WTC11 (cell line): ENCODE measurements at regions not wholly inside any gene's neighbourhood (a gene's known extent, or its start where the extent isn't known, plus 50 kb on each side); places are given as distances from the start of the nearest gene placed in this dataset.

Experiments
- GTF2I ChIP-seq: fragments of 250-450 bp; sonication (Bioruptor Pico); conservative IDR thresholded peaks from 2 replicates; pipeline ENCODE4 v1.4.0; 2021; ENCODE audit warnings: mild to moderate bottlenecking
- IRF2 ChIP-seq: sonication (generic); formaldehyde crosslinking; IDR thresholded peaks from 2 replicates; pipeline ENCODE4 v1.8.0; 2022; ENCODE audit warnings: low read depth, missing genetic modification reagents, borderline replicate concordance
- SP1 ChIP-seq: sonication (generic); formaldehyde crosslinking; conservative IDR thresholded peaks from 2 replicates; pipeline ENCODE4 v1.8.1; 2022; ENCODE audit warnings: missing genetic modification reagents
- TF ChIP-seq, protein P1 (sequence below): sonication (generic); formaldehyde crosslinking; IDR thresholded peaks from 2 replicates; pipeline ENCODE4 v1.8.1; 2022; ENCODE audit warnings: mild to moderate bottlenecking, moderate library complexity, missing genetic modification reagents
- TF ChIP-seq, protein P2 (sequence below): fragments of 200-600 bp; IDR thresholded peaks from 2 replicates; pipeline ENCODE4 v1.8.0; 2022; ENCODE audit warnings: antibody characterized with exemption

DNA sequence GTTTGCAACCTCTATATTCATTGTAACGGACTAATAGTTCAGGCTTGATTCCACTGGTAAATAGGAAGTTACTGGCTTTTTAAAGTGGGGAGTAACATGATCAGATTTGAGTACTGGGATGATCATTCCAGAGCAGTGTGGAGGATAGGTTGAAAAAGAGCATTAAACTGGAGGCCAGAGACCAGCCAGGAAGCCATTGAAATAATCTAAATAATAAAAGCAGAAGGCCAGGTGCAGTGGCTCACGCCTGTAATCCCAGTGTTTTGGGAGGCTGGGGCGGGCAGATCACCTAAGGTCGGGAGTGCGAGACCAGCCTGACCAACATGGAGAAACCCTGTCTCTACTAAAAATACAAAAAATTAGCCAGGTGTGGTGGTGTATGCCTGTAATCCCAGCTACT lies 56.0 kb upstream of the MSX2 start:
- TF ChIP-seq GTF2I (CRISPR knock-in tag) = no peak
- no peak for TF ChIP-seq SP1 (CRISPR knock-in tag)
- TF ChIP-seq, protein P1, sequence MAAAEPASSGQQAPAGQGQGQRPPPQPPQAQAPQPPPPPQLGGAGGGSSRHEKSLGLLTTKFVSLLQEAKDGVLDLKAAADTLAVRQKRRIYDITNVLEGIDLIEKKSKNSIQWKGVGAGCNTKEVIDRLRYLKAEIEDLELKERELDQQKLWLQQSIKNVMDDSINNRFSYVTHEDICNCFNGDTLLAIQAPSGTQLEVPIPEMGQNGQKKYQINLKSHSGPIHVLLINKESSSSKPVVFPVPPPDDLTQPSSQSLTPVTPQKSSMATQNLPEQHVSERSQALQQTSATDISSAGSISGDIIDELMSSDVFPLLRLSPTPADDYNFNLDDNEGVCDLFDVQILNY (CRISPR knock-in tag) = no peak
- TF ChIP-seq, protein P2, sequence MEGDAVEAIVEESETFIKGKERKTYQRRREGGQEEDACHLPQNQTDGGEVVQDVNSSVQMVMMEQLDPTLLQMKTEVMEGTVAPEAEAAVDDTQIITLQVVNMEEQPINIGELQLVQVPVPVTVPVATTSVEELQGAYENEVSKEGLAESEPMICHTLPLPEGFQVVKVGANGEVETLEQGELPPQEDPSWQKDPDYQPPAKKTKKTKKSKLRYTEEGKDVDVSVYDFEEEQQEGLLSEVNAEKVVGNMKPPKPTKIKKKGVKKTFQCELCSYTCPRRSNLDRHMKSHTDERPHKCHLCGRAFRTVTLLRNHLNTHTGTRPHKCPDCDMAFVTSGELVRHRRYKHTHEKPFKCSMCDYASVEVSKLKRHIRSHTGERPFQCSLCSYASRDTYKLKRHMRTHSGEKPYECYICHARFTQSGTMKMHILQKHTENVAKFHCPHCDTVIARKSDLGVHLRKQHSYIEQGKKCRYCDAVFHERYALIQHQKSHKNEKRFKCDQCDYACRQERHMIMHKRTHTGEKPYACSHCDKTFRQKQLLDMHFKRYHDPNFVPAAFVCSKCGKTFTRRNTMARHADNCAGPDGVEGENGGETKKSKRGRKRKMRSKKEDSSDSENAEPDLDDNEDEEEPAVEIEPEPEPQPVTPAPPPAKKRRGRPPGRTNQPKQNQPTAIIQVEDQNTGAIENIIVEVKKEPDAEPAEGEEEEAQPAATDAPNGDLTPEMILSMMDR = no peak
- TF ChIP-seq IRF2 = no peak
